Esophagus squamous epithelium (tissue), 5 donors: ENCODE measurements at regions not wholly inside any gene's neighbourhood (a gene's known extent, or its start where the extent isn't known, plus 50 kb on each side); places are given as distances from the start of the nearest gene placed in this dataset.

Source experiments
- DNase-seq: peaks from one replicate; lab custom pipeline; 2025; lab: John Stamatoyannopoulos, UW
- H3K27ac ChIP-seq, 4 donors: fragments of 200-600 bp; sonication (generic); one replicate each; pipeline ENCODE4 v1.5.1; 2016 to 2019; ENCODE audit warnings: mild to moderate bottlenecking in 1 of 4
- H3K27me3 ChIP-seq, 4 donors: fragments of 200-600 bp; sonication (generic); 1 replicate in 3 of 4; 2 replicates in 1 of 4; pipeline versions ENCODE4 v1.5.1 to v1.6.0; 2017 to 2021; ENCODE audit warnings: antibody characterized with exemption in 1 of 4
- H3K36me3 ChIP-seq, 3 donors: fragments of 200-600 bp; sonication (generic); one replicate each; pipeline ENCODE4 v1.5.1; 2016 to 2019
- H3K4me1 ChIP-seq, 3 donors: fragments of 200-600 bp; sonication (generic); one replicate each; pipeline ENCODE4 v1.5.1; 2017 to 2019
- H3K4me3 ChIP-seq, 4 donors: fragments of 200-600 bp; sonication (generic); 1 replicate in 3 of 4; 2 replicates in 1 of 4; pipeline ENCODE4 v1.5.1; 2016 to 2019; ENCODE audit warnings: mild to moderate bottlenecking in 2 of 4, moderate library complexity in 1 of 4
- H3K9me3 ChIP-seq, 3 donors: fragments of 200-600 bp; sonication (generic); one replicate each; pipeline ENCODE4 v1.5.1; 2016 to 2019
- CTCF ChIP-seq, 6 experiments: fragments of 450-650 bp in 4 of 6; fragments of 200-600 bp in 2 of 6; sonication (generic) in 2 of 6; IDR thresholded peaks; one replicate each; pipeline ENCODE4 v1.5.1; 2016 to 2019; ENCODE audit warnings: antibody characterized with exemption in 6 of 6, mild to moderate bottlenecking in 4 of 6, moderate library complexity in 4 of 6
- POLR2A ChIP-seq, 4 donors: fragments of 450-650 bp; IDR thresholded peaks; one replicate each; pipeline ENCODE4 v1.6.1; 2017; ENCODE audit warnings: antibody characterized with exemption in 4 of 4, mild to moderate bottlenecking in 4 of 4, moderate library complexity in 3 of 4
- WGBS, 2 donors: methylation state at CpG; one replicate each; pipeline ENCODE4 v1.1.5; 2018; 5-methylcytosine and 5-hydroxymethylcytosine counted together
- intact Hi-C: fragments of 100-400 bp; cut with DNase I; formaldehyde crosslinking; loops from one replicate; pipeline ENCODE4 v1.15.0; 2022
- donor health status: DM: yes; HTN: yes; CAD: no.

- WGBS, 2 donors = 83% methylated on average over 1 of the region's 1 CpG
- no peaks in the 10 kb centered on the region for H3K27me3 ChIP-seq
- DNase-seq = no peak
- intact Hi-C loops = no loop called here
- no peak overlapping the region for H3K4me3 ChIP-seq
- no peak for TF ChIP-seq CTCF (IDR thresholded peaks at IDR 0.05)
- no peak for TF ChIP-seq POLR2A (IDR thresholded peaks at IDR 0.05)
- no peaks in the 10 kb centered on the region for H3K36me3 ChIP-seq
- H3K9me3 ChIP-seq = no peaks in the 10 kb centered on the region
- no peak overlapping the region for H3K27ac ChIP-seq
- no peaks in the 10 kb centered on the region for H3K4me1 ChIP-seq
Observed at GRCh38 chr12:40581889-40582288, 110.3 kb upstream of the CNTN1 start.

GRCh38 chr12:40583743-40584142, 108.5 kb upstream of the CNTN1 start:
- DNase-seq = no peak
- no peaks in the 10 kb centered on the region for H3K9me3 ChIP-seq
- TF ChIP-seq CTCF (IDR thresholded peaks at IDR 0.05) = no peak
- TF ChIP-seq POLR2A (IDR thresholded peaks at IDR 0.05) = no peak
- no peaks in the 10 kb centered on the region for H3K4me1 ChIP-seq
- intact Hi-C loops = no loop called here
- no peak overlapping the region for H3K27ac ChIP-seq
- no peaks in the 10 kb centered on the region for H3K27me3 ChIP-seq
- no peaks in the 10 kb centered on the region for H3K36me3 ChIP-seq
- no peak overlapping the region for H3K4me3 ChIP-seq

- no peak overlapping the region for H3K4me3 ChIP-seq
- 38 to 83% methylated on average over 2 of the region's 2 CpGs for WGBS, 2 donors
- no peaks in the 10 kb centered on the region for H3K27me3 ChIP-seq
- H3K4me1 ChIP-seq = no peaks in the 10 kb centered on the region
- no peaks in the 10 kb centered on the region for H3K36me3 ChIP-seq
- DNase-seq = no peak
- no peak for TF ChIP-seq CTCF (IDR thresholded peaks at IDR 0.05)
- TF ChIP-seq POLR2A (IDR thresholded peaks at IDR 0.05) = no peak
- no peaks in the 10 kb centered on the region for H3K9me3 ChIP-seq
- no peak overlapping the region for H3K27ac ChIP-seq
- intact Hi-C loops = no loop called here
Observed at GRCh38 chr12:40584763-40585162, 107.5 kb upstream of the CNTN1 start.

GRCh38 chr12:40586823-40587222, 105.4 kb upstream of the CNTN1 start:
- no peaks in the 10 kb centered on the region for H3K27me3 ChIP-seq
- no peak overlapping the region for H3K4me3 ChIP-seq
- no peak overlapping the region for H3K27ac ChIP-seq
- H3K36me3 ChIP-seq = no peaks in the 10 kb centered on the region
- H3K4me1 ChIP-seq = no peaks in the 10 kb centered on the region
- intact Hi-C loops = no loop called here
- TF ChIP-seq CTCF (IDR thresholded peaks at IDR 0.05) (no peak), POLR2A (IDR thresholded peaks at IDR 0.05) (no peak)
- no peak for DNase-seq
- no peaks in the 10 kb centered on the region for H3K9me3 ChIP-seq

GRCh38 chr12:40587421-40587820, 104.8 kb upstream of the CNTN1 start:
- H3K4me1 ChIP-seq = no peaks in the 10 kb centered on the region
- no peak for DNase-seq
- TF ChIP-seq CTCF (IDR thresholded peaks at IDR 0.05) (no peak), POLR2A (IDR thresholded peaks at IDR 0.05) (no peak)
- no peaks in the 10 kb centered on the region for H3K9me3 ChIP-seq
- intact Hi-C loops = no loop called here
- no peaks in the 10 kb centered on the region for H3K27me3 ChIP-seq
- no peak overlapping the region for H3K27ac ChIP-seq
- H3K4me3 ChIP-seq = no peak overlapping the region
- no peaks in the 10 kb centered on the region for H3K36me3 ChIP-seq
